NCI-H2107 (cell line): ENCODE measurements at regions not wholly inside any gene's neighbourhood (a gene's known extent, or its start where the extent isn't known, plus 50 kb on each side); places are given as distances from the start of the nearest gene placed in this dataset.
"Not testable (repeated sequence)": the region's sequence is repeated elsewhere in the genome, so short reads cannot be mapped to it uniquely, and the experiment has no call there.

ENCODE experiments used
- DNase-seq: peaks from one replicate; lab custom pipeline; 2025; lab: John Stamatoyannopoulos, UW

DNA sequence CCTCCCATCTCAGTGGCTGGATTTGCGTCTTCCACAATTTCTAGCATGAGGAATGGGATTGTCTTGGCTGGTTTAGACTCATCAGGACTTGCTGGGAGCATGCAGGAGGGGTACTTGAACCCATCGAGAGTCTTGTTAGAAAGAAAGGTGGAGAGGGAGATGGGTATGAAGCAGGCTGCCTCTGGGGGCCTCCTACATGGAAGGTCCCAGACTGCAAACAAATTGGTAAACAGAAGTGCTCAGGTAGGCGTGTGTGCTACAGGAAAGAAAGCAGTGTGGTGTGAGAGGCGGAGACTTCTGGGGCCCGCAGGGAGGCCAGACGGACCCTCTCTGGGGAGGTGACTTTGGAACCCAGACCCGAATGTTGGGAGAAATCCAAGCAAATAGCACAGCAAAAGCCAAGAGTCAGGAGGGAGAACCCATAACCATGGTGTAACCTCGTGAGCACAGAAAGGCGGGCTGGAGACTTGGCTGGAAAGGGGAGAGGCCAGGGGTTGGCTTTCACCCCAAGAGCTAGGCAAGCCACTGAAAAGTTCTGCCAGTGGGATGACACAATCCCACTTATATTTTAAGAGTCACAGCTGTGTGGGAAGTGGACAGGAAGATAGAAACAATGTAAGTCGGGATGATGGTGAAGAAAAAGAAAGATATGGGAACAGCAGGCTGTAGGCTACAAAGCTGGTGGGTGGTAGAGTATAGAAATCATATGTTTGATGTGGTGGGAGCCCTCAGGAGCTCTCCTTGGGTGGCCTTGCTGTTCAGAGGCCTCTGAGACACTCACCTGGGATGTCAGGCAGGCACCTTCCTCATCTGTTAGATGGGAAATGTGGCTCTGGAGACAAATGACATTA, 130.1 kb upstream of the PRR20G start:
- no peak for DNase-seq

GRCh38 chr3:127413871-127414270, 126.0 kb upstream of the PRR20G start:
- DNase-seq, result no peak

DNA sequence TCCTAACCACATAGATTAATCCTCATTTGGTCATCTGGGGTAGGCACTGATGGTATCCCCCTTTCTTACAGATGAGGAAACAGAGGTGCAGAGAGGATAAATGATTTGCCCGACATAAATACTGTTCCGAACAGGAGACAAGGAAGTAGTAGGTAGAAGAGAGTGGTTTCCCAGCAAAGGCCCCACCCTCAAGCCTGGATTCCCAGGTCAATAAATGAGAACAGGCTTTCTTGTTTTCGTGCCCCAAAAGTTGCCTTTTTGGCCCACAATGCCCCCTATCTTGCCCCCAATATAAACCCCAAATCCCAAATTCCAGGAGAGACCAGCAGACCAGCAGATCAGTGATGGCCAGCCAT, 125.5 kb upstream of the PRR20G start:
- no peak for DNase-seq

DNA sequence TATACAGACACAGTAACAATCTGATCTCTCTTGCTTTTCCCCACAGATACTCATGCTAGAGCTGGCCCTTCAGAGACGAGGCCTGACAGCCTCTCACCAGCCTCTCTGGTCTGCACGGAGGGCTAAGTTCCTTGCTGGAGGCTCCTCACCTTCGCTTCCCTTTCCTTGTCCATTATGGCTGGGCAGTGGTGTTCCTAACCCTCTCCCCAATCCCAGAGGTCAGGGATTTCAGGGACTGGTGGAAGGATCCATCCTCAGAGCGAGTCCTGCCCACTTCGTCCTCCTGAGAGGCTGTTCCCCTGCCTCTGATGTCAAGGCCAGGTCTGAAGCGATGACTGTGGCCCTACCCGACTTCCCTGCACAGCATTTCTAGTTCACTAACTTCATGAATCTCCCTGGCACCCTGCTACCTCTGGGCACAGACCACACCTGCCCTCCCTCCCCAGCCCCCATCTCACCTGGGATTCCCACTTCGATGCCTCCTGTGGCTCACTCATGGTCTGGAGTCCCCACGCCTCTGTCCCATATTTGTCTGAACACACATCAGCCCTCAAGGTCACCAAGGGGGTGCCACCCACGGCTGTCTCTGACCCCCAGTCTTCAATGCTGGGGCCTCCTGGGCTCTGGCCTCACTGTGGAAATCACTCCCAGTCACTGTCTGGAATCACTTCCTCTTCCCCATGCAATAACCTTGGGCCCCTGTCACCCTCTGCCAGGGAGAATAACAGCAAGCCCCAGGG, 124.9 kb upstream of the PRR20G start:
- no peak for DNase-seq

DNA sequence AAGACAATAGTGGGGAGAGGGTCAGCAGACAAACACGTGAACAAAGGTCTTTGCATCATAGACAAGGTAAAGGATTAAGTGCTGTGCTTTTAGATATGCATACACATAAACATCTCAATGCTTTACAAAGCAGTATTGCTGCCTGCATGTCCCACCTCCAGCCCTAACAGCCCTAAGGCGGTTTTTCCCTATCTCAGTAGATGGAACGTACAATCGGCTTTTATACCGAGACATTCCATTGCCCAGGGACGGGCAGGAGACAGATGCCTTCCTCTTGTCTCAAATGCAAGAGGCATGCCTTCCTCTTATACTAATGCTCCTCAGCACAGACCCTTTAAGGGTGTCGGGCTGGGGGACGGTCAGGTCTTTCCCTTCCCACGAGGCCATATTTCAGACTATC, 124.0 kb upstream of the PRR20G start:
- not testable (repeated sequence) for DNase-seq

DNA sequence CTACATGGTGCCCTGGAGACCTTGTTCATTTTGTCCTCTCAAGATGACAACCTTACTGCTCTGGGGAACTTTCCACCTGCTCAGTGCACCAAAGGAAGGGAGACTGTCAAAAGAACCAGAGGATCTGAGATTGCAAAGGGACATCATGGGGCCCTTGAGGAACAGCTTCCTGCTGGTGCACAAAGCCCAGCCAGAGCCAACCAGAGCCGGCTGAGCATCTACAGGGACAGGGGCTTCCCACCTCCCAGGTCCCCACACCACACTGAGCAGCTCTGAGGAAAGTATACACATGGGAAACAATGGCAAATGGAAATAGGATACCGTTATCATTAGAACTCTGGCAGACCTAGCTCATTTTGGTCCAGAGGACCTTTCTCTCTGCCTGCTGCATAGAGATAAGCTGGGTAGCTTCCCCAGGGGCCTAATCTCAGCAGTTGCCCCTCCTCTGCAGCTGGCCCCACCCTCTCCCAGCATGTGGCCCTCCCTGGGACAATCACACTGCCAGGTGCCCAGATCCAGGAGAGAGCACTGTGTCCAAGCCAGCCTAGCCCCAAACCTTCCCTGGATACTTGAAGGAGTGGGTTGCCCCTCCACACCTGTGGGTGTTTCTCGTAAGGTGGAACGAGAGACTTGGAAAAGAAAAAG, 123.4 kb upstream of the PRR20G start:
- peak; percentile 47 for DNase-seq

GRCh38 chr3:127410678-127411077, 122.8 kb upstream of the PRR20G start:
- DNase-seq, result no peak

DNA sequence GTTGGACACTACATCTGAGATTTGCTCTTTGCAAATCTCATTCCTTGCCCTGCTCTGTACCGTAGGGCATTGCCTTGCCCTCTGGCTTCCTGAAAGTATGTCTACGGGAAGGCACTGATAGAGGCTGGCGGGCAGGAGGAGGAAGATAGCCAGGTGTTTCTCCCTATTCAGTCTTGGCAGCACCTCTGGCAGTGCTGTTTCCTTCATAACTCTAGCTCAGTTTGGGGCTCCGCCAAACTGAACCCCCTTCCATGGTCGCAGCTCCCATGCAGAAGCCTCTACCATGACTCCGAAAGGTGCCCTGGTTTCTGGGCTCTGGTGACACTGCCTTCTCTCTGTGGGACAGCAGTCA, 122.3 kb upstream of the PRR20G start:
- DNase-seq, result no peak

- no peak for DNase-seq
These were observed 121.7 kb upstream of the PRR20G start for GRCh38 chr3:127409421-127410136.

GRCh38 chr3:127408684-127409420, 121.0 kb upstream of the PRR20G start:
- DNase-seq, result no peak

DNA sequence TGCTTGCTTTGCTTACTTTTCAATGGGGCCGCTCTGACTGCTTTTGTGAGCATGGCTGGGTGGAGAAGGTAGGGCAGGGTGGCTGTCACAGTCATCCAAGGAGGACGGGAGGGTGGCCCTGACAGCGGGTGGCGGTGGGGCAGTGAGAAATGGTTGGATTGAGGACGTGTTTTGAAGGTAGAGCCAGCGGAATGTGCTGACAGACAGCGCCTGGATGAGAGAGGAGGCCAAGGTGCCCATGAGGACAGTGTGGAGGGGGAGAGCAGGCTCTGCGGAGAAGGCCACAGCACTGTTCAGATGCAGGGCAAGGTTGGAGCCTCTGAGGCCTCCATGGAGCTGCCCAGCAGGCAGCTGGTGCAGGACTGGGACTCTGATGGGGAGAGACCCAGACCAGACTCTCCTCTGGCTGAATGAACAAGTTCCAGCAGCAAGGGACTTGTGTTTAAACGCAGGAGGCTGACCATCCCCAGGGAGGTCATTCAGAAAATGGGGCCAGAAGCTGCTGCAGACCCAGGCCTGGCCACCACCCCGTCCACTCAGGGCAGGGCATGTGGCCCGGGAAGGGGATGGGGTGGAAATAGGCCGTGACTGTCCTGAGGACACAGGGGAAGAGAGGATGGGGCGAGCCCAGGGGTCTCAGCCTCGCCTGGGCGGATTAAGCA, 120.3 kb upstream of the PRR20G start:
- DNase-seq, result no peak

DNA sequence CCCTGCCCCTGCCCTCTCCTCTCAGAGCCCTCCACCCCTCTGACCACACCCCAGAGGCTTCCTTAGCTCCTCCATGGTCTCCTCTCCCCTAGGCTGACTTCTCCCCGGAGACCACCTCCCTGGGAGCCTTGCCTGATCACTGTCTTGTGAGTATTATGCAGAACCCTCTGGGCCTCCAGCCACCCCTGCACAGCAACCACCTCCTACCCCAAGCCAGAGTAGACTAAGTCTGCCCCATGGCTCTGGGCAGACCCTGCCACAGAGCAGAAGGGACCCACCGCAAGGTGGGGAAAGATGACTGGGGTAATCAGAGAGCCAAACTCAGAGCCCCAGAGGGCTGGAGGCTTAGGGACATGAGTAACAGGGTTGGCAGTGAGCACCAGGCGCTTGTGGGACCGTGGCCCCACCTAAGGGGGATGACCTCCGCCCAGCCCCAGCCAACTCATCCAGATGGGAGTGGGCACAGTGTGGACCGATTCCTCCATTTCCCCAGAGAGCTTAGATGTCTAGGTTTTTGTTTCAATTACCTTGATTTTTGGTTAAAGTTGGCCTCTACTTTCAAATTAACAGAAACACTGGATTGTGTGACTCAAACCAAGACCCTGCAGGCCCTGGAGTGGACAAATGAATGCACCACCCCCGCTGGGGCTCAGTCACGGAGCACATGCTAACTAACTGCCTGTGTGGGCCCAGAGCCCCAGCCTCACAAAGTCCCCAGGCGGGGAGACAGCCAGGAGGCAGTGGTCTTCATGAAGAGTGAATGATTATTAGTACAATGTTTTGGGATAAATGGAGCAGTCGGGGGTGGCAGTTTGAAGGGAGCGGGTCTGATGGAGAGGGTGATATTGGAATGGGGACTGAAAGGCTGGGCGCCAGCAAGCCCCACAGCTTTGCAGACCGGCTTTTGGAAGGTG, 119.4 kb upstream of the PRR20G start:
- DNase-seq, result no peak

DNA sequence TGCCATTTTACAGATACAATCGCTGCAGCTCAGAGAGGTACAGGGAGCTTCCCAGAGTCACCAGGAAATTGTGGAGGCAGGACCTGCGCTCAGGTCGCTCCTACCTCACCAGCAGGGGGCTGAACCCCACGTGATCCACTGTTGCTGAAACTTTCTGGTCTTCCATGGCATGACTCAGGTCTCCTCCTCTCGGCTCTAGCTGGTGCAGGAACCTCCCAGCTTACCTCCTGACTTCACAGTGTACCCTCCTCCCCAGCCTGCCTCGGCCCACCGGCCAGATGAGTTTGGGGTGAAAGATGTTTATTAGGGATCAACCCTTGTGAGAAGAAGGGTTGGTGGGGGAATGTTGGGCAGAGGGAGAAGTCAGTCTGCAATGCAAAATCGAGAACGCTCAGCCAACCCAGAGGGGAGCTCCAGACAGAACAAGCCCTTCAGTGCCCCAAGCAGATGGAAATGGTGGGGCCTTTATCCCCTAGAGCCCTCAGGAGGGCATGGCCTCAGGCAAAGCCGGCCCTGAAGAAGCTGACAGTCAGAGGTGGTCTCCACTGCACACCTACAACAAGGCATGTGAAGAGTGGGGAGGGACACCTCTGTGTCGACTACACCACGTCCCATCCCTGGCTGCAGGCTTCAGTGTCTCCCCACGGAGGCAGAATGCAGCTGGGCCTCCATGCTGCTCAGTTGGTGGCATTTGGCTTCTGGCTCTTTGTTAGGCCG, 118.6 kb upstream of the PRR20G start:
- no peak for DNase-seq

GRCh38 chr3:127405791-127406190, 117.9 kb upstream of the PRR20G start:
- no peak for DNase-seq

DNA sequence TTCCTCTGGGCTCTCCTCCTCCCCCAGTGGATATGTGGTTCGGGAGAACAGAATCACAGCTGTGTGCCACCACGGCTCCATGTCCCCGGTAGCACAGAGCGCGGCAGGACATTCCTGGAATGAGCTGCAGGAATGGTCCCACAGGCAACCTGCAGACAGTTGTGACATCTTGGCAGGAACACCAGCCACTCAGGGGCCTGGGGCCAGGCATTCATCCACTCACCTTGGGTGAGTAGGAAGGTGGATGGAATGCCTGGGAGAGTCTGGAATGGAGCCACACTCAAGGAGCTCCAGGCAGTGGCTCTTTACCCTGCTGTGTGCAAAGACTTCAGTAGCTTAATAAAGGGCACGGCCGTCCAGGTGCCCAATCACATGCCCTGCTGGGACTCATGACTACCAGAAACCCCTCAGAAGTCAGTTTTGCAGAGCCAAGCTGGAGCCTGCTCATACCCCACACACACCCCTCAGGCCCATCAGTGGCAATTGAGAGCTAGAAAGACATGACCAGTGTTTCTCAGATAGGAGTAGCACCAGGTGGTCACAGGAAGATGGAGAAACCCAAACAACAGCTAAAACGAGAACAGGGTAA, 117.3 kb upstream of the PRR20G start:
- no peak for DNase-seq

- DNase-seq, result no peak
These were observed 116.6 kb upstream of the PRR20G start for GRCh38 chr3:127404221-127405009.

GRCh38 chr3:127403795-127404194, 115.9 kb upstream of the PRR20G start:
- no peak for DNase-seq

- no peak for DNase-seq
These were observed 111.3 kb upstream of the PRR20G start for GRCh38 chr3:127399154-127399553.
